ENCODE measurements at regions not wholly inside any gene's neighbourhood (a gene's known extent, or its start where the extent isn't known, plus 50 kb on each side); places are given as distances from the start of the nearest gene placed in this dataset.

DNA sequence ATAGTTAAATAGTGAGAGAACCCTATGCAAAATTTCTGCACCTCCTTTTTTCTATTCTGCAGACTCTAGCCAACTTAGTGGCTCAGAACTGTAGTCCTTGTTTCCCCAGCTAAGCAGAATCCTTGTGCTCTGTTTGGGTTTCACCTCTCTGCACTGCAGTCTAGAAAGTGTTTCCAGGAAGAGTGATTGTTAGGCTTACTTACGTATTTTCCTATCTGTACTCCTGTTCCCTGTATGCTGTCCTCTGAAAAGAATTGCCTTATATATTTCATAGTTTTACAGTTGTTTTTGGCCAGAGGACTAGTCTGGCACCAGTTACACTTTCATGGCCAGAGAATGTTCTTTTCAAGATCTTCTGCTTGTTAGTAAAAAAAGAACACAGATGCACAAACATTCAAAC, 154.6 kb upstream of the POT1 start:
- Histone ChIP-seq H3K36me3 (ENCODE audit: low read depth) (no peaks in the 10 kb centered on the region), H3K4me3 (no peak overlapping the region), H3K4me1 (replicated peaks; ENCODE audit: insufficient read depth) (no peaks in the 10 kb centered on the region), H3K9me3 (ENCODE audit: insufficient read depth, low read depth) (no peaks in the 10 kb centered on the region), H3K79me2 (ENCODE audit: low read depth) (no peaks in the 10 kb centered on the region), H3K27ac (no peak overlapping the region), H3K27me3 (ENCODE audit: insufficient read depth, low read depth) (no peaks in the 10 kb centered on the region), H2AFZ (no peak overlapping the region), H3K9me2 (ENCODE audit: insufficient read depth) (no peaks in the 10 kb centered on the region), H3K4me2 (no peak overlapping the region), H4K20me1 (ENCODE audit: insufficient read depth) (no peaks in the 10 kb centered on the region), H3F3A (ENCODE audit: insufficient read depth, low read depth) (no peaks in the 10 kb centered on the region)
- no peak for DNase-seq
- BruUV-seq (replicated peaks), result no TSS peak
- intact Hi-C loops (cut with micrococcal nuclease; ENCODE audit: unreplicated experiment), result no loop called here
- no peak for TF ChIP-seq EZH2 (IDR thresholded peaks at IDR 0.05; ENCODE audit: low read depth)
- TF ChIP-seq, protein P1, sequence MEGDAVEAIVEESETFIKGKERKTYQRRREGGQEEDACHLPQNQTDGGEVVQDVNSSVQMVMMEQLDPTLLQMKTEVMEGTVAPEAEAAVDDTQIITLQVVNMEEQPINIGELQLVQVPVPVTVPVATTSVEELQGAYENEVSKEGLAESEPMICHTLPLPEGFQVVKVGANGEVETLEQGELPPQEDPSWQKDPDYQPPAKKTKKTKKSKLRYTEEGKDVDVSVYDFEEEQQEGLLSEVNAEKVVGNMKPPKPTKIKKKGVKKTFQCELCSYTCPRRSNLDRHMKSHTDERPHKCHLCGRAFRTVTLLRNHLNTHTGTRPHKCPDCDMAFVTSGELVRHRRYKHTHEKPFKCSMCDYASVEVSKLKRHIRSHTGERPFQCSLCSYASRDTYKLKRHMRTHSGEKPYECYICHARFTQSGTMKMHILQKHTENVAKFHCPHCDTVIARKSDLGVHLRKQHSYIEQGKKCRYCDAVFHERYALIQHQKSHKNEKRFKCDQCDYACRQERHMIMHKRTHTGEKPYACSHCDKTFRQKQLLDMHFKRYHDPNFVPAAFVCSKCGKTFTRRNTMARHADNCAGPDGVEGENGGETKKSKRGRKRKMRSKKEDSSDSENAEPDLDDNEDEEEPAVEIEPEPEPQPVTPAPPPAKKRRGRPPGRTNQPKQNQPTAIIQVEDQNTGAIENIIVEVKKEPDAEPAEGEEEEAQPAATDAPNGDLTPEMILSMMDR (conservative IDR thresholded peaks at IDR 0.05), result no peak
- CTCF ChIA-PET, result no interaction called here
- POLR2A ChIA-PET (ENCODE audit: unreplicated experiment), result no interaction called here

GRCh38 chr7:125074141-125074540, 144.5 kb upstream of the POT1 start:
- DNase-seq, result peak; percentile 30 to 79
- ChIA-PET CTCF (no interaction called here), POLR2A (ENCODE audit: unreplicated experiment) (no interaction called here)

DNA sequence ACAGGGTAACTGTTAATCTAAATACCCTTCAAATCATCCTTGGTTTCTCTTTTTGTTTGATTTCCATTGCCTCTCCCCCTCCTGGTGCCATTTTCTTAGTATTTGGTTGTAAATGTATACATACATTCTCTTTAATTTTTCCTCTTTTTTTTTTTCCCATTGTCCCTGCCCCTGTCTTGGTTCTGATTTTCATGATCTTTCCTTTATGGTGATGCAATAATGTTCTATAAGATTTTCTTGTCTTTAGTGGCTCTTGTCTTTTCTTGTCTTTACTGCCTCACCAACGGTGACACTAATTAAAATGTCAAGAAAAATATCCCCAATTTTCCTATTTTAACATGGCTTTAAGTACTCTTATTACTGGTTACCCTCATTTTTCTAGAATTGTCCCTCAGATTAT, 135.9 kb upstream of the POT1 start:
- peaks cover 19% of the 10 kb centered on the region for H3K4me1 ChIP-seq (replicated peaks; ENCODE audit: insufficient read depth)
- no peaks in the 10 kb centered on the region for H3K9me2 ChIP-seq (ENCODE audit: insufficient read depth)
- ChIA-PET POLR2A (ENCODE audit: unreplicated experiment) (no interaction called here), CTCF (no interaction called here)
- TF ChIP-seq, protein P1 (conservative IDR thresholded peaks at IDR 0.05), result no peak
- no peak for TF ChIP-seq EZH2 (IDR thresholded peaks at IDR 0.05; ENCODE audit: low read depth)
- DNase-seq, result no peak
- H3K79me2 ChIP-seq (ENCODE audit: low read depth), result no peaks in the 10 kb centered on the region
- intact Hi-C loops (cut with micrococcal nuclease; ENCODE audit: unreplicated experiment), result loop anchor here (10.0 kb wide), 2 partner anchors 139 to 869 kb away; no protein-coding TSS in a partner anchor
- no peaks in the 10 kb centered on the region for H3K27me3 ChIP-seq (ENCODE audit: insufficient read depth, low read depth)
- no TSS peak for BruUV-seq (replicated peaks)
- H4K20me1 ChIP-seq (ENCODE audit: insufficient read depth), result no peaks in the 10 kb centered on the region
- H3K9me3 ChIP-seq (ENCODE audit: insufficient read depth, low read depth), result no peaks in the 10 kb centered on the region
- no peak overlapping the region for H3K4me2 ChIP-seq
- H3K27ac ChIP-seq, result no peak overlapping the region
- H3F3A ChIP-seq (ENCODE audit: insufficient read depth, low read depth), result peaks cover 11% of the 10 kb centered on the region; the same call in 1 of the 2 replicates
- no peak overlapping the region for H3K4me3 ChIP-seq
- H3K36me3 ChIP-seq (ENCODE audit: low read depth), result no peaks in the 10 kb centered on the region
- H2AFZ ChIP-seq, result no peak overlapping the region

More at GRCh38 chr7:125074141-125074540, 144.5 kb upstream of the POT1 start:
- Histone ChIP-seq H4K20me1 (ENCODE audit: insufficient read depth) (no peaks in the 10 kb centered on the region), H3K27me3 (ENCODE audit: insufficient read depth, low read depth) (no peaks in the 10 kb centered on the region), H3K9me2 (ENCODE audit: insufficient read depth) (no peaks in the 10 kb centered on the region), H3K4me3 (no peak overlapping the region), H3K9me3 (ENCODE audit: insufficient read depth, low read depth) (no peaks in the 10 kb centered on the region; the same call in 1 of the 2 replicates), H3K4me1 (replicated peaks; ENCODE audit: insufficient read depth) (peaks cover 14% of the 10 kb centered on the region; the same call in 1 of the 2 replicates), H3F3A (ENCODE audit: insufficient read depth, low read depth) (no peaks in the 10 kb centered on the region), H2AFZ (no peak overlapping the region), H3K27ac (0 out of 2 replicates have a peak overlapping the region, but pooled peaks have one; percentile 36), H3K79me2 (ENCODE audit: low read depth) (no peaks in the 10 kb centered on the region), H3K36me3 (ENCODE audit: low read depth) (no peaks in the 10 kb centered on the region), H3K4me2 (peak overlapping the region; percentile 63)
- intact Hi-C loops (cut with micrococcal nuclease; ENCODE audit: unreplicated experiment), result loop anchor here (2.0 kb wide), 1 partner anchor 63 kb away; no protein-coding TSS in a partner anchor
- TF ChIP-seq, protein P1 (conservative IDR thresholded peaks at IDR 0.05), result no peak
- no peak for TF ChIP-seq EZH2 (IDR thresholded peaks at IDR 0.05; ENCODE audit: low read depth)
- no TSS peak for BruUV-seq (replicated peaks)
